GM21360 (cell line): ENCODE measurements at regions not wholly inside any gene's neighbourhood (a gene's known extent, or its start where the extent isn't known, plus 50 kb on each side); places are given as distances from the start of the nearest gene placed in this dataset.
A peak's percentile ranks its signal among the peaks of the same experiment; 100 is the strongest.

Source experiments
- ATAC-seq: cut with Tn5 transposase; IDR thresholded peaks from one replicate; pipeline ENCODE4 v1.9.1; 2021; ENCODE audit warnings: mild to moderate bottlenecking, moderate library complexity; ENCODE audit not compliant: unreplicated experiment

DNA sequence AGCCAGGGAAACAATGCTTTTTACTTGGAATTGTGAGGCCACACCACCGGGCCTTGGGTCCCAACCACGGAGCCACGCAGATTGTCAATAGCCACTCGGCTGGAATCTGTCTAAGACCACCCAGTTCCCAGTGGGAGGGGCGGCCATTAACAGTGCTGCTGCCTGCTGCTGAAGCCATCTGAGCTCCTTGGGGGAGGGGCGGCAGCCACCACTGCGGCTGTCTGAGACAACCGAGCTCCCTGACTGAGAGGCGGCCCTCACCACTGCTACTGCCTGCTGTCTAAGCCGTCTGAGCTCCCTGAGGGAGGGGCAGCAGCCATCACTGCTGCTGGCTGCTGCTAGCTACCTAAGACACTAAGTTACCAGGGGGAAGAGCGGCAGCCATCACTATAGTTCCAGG is 64.3 kb downstream of the DMRTA2 start:
- ATAC-seq, result no peak

DNA sequence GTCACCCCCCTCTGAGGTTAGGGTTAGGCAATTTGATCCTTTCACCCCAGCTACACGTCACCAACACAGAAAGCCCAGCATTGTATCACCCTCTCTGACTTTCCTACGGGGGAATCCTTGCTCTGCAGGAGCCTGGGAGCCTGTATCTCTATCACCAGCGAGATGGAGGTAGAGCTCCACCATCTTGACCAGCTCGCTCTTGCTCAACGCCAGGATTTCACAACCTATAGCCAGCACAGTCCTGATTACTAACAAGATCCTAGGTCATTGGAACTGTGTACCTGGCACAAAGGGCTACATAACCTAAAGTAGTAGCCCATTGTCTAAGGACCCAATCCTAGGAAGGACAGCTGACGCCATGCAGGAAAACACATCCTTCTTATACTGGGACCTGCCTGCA is 66.1 kb downstream of the DMRTA2 start:
- ATAC-seq, result no peak

GRCh38 chr1:50354813-50355212 is 68.4 kb downstream of the DMRTA2 start:
- ATAC-seq, result no peak

DNA sequence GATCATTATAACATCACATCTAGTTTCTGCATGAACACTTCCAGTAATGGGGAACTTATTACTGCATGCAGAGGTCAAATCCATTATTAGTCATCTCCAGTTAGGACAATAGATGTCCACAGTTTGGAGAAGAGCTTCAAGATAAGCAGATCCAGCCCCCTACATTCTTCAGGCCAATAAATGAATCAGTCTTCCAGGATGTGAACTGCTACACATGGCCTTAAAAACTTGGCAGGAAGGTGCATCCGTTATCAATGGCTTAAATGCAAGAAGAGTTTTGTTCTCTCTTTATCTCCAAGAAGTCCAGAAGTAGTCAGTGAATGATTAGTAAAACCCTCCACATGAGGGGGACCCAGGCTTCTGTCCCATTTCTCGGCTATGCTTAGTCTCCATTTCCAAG is 70.8 kb downstream of the DMRTA2 start:
- no peak for ATAC-seq

DNA sequence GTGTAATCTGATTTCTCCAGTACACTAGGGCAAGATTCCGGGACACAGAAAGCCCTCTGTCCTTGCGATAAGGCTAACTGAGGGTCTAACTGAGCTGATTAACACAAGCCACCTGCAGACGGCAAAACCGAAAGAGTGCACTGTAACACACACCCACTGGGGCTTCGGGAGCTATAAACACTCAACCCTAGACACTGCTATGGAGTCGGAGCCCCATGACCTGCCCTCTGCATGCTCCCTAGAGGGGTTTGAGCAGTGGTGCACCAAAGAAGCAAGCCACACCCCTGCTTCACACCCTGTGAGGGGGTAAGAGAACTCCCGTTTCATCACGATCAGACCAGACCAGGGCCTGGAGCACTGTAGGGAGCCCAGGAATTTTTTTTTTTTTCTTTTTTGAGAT is 72.4 kb downstream of the DMRTA2 start:
- no peak for ATAC-seq

GRCh38 chr1:50350421-50350820 is 72.8 kb downstream of the DMRTA2 start:
- ATAC-seq, result no peak

DNA sequence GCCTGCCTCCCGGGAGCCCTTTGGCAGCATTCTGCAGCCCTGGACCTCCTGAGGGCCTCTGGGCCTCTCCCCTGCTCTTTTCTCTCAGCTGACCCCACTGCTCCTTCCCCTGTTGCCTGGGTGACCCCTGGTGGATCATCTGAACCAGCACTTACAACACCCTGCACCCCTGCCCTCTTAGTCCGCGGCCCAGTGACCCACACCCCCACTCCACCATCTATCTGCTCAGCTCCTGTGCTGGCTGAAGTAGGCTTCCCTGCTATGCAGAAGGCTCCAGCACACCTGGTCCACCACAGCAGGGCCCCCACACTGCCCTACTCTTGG is 74.0 kb downstream of the DMRTA2 start:
- ATAC-seq, result no peak

DNA sequence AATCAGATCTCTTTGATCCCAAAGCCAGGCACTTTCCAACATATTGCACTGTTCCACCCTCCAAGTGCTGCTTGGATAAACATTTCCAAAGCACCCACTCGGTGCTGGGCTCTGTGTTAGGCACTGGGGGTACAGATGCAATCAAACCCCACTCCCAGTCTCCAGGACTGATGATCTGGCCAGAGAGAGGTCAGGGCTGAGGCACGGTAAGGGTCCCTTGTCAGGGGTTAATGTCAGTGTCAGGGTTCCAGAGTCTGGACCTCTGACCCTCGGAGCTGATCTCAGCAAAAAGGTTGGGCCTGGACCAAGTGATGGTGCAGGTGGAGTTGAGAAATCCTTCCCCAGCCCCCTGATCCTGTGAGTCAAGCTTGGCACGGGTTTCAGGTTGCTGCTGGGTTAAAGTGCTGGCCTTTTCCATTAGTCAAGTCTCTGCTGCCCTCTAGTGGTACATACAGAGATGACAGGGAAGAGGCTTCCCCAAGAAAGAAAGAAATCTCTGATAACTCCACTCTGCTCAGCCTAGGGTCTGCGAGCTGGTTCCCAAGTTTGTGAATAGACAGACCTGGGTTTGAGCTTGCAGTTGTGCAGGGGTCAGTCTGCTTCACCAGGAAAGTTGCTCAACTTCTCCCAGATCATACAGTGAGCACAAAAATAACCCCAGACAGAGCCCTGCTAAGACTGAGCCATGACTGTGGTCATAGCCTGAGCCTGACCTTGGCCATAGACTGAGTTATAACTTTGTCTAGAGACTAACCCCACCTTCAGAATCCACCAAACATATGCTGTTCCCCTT is 74.6 kb downstream of the DMRTA2 start:
- ATAC-seq, result peak; percentile 77

DNA sequence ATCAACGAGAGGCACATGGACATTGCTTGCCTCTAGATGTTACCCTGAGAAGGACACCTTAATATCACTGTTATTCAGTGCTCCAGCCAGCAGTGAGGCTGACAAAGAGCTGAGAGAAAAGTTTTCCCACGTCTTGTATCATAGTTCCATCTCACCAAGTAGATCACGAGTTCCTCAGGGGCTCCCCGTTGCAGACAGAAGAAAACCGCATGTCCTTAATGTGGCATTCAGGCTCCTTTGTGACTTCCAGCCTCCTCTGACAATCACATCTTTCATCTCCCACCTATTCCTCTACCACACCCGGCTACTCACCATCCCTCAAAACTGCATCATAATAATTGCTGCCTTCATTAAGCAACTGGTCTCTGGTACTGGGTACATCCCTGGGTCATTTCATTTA is 75.3 kb downstream of the DMRTA2 start:
- no peak for ATAC-seq

GRCh38 chr1:50346621-50347020 is 76.6 kb downstream of the DMRTA2 start:
- ATAC-seq, result no peak

GRCh38 chr1:50343323-50343722 is 79.9 kb downstream of the DMRTA2 start:
- ATAC-seq, result no peak

GRCh38 chr1:50342525-50342924 is 80.7 kb downstream of the DMRTA2 start:
- ATAC-seq, result no peak

GRCh38 chr1:50335036-50335435 is 88.2 kb downstream of the DMRTA2 start:
- no peak for ATAC-seq

DNA sequence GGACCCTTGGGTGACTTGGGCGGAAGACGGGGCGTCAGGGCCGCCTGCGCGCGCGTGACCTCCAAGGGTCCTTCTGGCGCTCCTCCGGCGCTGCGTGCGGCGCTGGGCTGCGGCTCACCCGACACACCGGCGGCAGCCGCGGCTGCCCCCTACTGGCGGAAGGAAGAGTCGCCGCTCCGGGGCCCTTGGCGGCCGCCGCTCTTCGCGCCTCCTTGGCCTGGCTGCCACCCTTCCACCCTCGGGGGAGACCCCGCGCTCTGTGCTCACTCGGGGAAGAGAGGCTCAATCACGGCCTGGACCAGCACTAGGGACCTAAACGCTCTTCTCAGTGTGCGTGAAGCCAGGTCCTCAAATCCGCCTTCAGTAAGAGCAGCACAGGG is 89.7 kb downstream of the DMRTA2 start:
- ATAC-seq, result peak; percentile 93

- peak; percentile 78 for ATAC-seq
Measured at GRCh38 chr1:50332941-50333594, 90.2 kb downstream of the DMRTA2 start.

- ATAC-seq, result no peak
Measured at GRCh38 chr1:50329332-50329932, 93.8 kb downstream of the DMRTA2 start.

DNA sequence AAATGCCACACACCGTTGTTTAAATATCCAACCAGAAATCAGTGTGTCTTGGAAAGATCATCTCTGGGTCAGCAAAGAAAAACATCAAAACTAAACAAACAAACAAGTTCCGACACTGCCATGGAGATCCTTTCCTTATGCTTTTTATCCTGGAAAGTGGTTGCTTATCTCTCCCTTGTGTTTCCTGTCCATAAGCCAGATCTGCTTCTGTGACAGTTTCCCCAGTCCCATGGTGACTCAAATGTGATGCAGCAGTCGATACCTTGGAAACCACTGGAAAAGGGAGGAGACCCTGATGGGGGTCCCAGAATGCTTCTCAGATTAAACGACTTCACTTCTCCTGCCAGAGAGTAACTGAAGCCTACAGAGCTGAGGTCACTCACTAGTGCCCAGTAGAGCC is 94.7 kb downstream of the DMRTA2 start:
- ATAC-seq, result no peak

GRCh38 chr1:50326026-50326425 is 97.2 kb downstream of the DMRTA2 start:
- ATAC-seq, result no peak

- no peak for ATAC-seq
Measured at GRCh38 chr1:50322579-50322978, 100.7 kb downstream of the DMRTA2 start.

DNA sequence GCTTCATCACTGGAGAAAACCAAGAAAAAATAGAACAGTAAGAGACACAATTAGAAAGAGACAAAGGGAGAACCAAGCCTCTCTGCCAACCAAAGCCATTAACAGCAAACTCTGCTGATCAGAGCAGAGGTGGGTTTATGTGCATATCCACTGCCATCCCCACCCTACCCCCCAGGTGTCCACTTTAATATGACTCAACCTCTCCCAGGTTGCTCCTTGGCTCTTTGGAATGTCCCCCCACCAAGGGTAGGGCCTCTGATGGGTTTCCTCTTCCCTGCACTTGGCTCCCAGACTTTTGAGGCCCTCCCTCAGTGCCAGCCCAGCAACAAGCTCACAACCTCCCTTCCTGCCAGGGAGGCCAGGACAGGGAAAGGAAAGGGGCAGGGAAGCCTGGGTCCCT is 104.8 kb downstream of the DMRTA2 start:
- no peak for ATAC-seq

- ATAC-seq, result no peak
Measured at GRCh38 chr1:50308878-50309277, 114.4 kb downstream of the DMRTA2 start.

DNA sequence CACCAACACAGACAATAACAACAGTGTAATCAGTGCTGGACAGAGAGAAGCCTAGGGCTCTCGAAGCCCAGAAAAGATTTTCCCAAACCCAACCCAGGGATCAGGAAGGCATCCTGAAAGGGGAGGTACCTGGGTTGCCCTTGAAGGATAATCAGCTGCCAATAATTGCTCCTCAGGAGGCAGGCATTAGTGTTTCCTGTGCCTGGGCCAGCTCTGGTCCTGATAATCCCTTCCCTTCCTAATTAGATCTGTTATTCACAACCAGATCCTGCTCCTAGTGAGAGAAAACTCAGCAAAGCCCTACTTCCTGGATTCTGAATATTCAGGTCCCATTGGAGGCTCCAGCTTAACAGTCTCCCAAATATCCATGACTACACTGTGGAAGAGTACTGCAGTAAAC is 117.4 kb downstream of the DMRTA2 start:
- no peak for ATAC-seq
